Astrocyte (in vitro differentiated cells and primary cell): ENCODE measurements at regions not wholly inside any gene's neighbourhood (a gene's known extent, or its start where the extent isn't known, plus 50 kb on each side); places are given as distances from the start of the nearest gene placed in this dataset.

Experiments used
- CTCF ChIP-seq: IDR thresholded peaks from 2 replicates; pipeline ENCODE4 v1.5.1; 2011; ENCODE audit warnings: low read depth, mild to moderate bottlenecking, inconsistent platforms, low read length, moderate library complexity; ENCODE audit not compliant: insufficient read depth
- EZH2 ChIP-seq: IDR thresholded peaks from 2 replicates; pipeline ENCODE4 v1.6.1; 2012; ENCODE audit warnings: mild to moderate bottlenecking, low read length, inconsistent platforms; ENCODE audit not compliant: insufficient read depth

DNA sequence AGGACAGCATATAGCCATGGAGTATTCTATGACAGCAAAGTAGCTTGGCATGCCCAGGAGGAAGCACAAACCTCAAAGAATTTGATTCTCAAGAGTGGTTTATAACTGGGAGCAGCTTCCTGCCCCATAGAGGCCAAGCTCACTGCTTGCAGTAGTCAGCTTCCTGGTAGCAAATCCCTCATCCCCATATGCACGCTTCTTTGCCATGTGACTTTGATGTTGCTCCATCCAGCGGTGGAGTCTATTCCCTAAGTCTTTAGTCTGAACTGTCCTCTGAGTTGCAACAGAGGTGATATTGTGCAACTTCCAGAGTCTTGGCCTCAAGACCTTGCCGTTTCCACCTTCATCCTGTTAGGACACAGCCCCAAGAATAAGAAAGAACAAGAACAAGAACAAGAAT lies 996.8 kb upstream of the TMEM132C start:
- TF ChIP-seq CTCF (no peak), EZH2 (no peak)
